Nephron (organoid): ENCODE measurements at regions not wholly inside any gene's neighbourhood (a gene's known extent, or its start where the extent isn't known, plus 50 kb on each side); places are given as distances from the start of the nearest gene placed in this dataset.
A peak's percentile ranks its signal among the peaks of the same experiment; 100 is the strongest.

Experiments used
- H3K27ac Mint-ChIP-seq, 3 experiments: 2 replicates each; pipeline ENCODE4 v1.8.0; 2020; ENCODE audit warnings: mixed read lengths in 3 of 3, mild to moderate bottlenecking in 2 of 3, moderate library complexity in 1 of 3
- H3K27me3 Mint-ChIP-seq: 2 replicates; pipeline ENCODE4 v1.8.0; 2021; ENCODE audit warnings: low read depth, mild to moderate bottlenecking, moderate library complexity, mixed read lengths
- H3K36me3 Mint-ChIP-seq: 2 replicates; pipeline ENCODE4 v1.8.0; 2020; ENCODE audit warnings: low read depth, mixed read lengths
- H3K4me1 Mint-ChIP-seq: 2 replicates; pipeline ENCODE4 v1.8.0; 2020; ENCODE audit warnings: mixed read lengths
- H3K4me3 Mint-ChIP-seq, 3 experiments: 2 replicates each; pipeline ENCODE4 v1.8.0; 2020; ENCODE audit warnings: mild to moderate bottlenecking in 3 of 3, mixed read lengths in 3 of 3, moderate library complexity in 2 of 3
- H3K9me3 Mint-ChIP-seq: 2 replicates; pipeline ENCODE4 v1.8.0; 2020; ENCODE audit warnings: mixed read lengths
- TF ChIP-seq, protein P1 (sequence below), 3 experiments: fragments of 200-600 bp; sonication (generic); IDR thresholded peaks; one replicate each; pipeline ENCODE4 v1.5.0; 2021; ENCODE audit warnings: antibody characterized with exemption in 3 of 3; ENCODE audit not compliant: unreplicated experiment in 3 of 3

DNA sequence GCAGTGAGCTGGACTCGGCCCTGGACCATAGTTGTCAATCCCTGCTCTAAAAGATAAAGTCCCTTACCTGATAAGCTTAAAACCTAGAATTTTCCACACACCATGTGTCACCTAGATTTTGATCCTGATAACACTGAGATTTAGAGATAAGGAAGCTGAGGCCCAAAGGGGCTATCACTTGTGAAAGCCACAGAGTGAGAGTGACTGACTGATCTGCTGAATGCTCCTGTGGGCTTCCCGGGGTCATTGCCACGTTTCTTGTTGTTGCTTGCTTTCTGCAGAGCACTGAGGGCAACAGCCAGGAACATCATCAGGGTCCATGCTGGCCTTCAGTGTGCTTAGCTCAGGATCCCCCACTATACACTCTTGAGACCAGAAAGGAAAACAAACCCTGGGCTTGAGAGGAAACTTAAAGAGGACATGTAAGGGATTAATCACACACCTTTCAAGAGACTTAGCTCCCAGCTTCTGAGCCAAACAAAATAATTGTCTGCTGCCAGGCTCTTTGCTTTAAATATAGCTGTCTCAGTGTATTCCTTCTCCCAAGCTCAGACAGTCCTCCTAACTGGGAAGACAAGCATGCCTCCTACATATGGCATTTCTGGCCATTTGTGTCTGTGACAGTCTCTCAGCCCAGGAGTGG, 82.6 kb upstream of the ARHGAP5 start:
- Mint-ChIP-seq H3K27me3 (peaks cover 4% of the 10 kb centered on the region), H3K27ac (peak overlapping the region; percentile 36 to 58 (median 39)), H3K9me3 (no peaks in the 10 kb centered on the region), H3K4me1 (peaks cover 69% of the 10 kb centered on the region), H3K4me3 (no peak overlapping the region), H3K36me3 (no peaks in the 10 kb centered on the region)
- TF ChIP-seq, protein P1, sequence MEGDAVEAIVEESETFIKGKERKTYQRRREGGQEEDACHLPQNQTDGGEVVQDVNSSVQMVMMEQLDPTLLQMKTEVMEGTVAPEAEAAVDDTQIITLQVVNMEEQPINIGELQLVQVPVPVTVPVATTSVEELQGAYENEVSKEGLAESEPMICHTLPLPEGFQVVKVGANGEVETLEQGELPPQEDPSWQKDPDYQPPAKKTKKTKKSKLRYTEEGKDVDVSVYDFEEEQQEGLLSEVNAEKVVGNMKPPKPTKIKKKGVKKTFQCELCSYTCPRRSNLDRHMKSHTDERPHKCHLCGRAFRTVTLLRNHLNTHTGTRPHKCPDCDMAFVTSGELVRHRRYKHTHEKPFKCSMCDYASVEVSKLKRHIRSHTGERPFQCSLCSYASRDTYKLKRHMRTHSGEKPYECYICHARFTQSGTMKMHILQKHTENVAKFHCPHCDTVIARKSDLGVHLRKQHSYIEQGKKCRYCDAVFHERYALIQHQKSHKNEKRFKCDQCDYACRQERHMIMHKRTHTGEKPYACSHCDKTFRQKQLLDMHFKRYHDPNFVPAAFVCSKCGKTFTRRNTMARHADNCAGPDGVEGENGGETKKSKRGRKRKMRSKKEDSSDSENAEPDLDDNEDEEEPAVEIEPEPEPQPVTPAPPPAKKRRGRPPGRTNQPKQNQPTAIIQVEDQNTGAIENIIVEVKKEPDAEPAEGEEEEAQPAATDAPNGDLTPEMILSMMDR (IDR thresholded peaks at IDR 0.05; ENCODE audit: unreplicated experiment in 3 of 3), result no peak

DNA sequence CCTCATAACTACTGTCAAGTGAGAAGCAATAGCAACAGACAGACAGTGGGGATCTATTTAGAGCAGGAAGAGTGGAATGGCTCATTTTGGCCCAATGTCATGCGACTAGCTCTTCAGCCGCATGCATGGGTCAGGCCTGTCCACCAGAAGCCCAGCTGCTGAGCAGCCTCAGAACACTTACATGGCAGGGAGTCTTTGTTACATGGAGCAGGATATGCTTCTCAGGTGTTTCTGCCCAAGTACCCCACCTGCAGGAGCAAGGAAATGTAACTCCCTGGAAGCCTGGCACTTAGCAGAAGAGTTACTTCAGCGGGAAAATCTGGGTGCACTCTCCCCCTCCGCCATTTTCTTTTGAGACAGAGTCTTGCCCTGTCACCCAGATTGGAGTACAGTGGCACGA, 73.5 kb upstream of the ARHGAP5 start:
- TF ChIP-seq, protein P1 (IDR thresholded peaks at IDR 0.05; ENCODE audit: unreplicated experiment in 3 of 3), result no peak
- Mint-ChIP-seq H3K36me3 (no peaks in the 10 kb centered on the region), H3K27me3 (peaks cover 16% of the 10 kb centered on the region), H3K9me3 (no peaks in the 10 kb centered on the region), H3K4me1 (peaks cover 14% of the 10 kb centered on the region), H3K27ac (no peak overlapping the region), H3K4me3 (no peak overlapping the region)

DNA sequence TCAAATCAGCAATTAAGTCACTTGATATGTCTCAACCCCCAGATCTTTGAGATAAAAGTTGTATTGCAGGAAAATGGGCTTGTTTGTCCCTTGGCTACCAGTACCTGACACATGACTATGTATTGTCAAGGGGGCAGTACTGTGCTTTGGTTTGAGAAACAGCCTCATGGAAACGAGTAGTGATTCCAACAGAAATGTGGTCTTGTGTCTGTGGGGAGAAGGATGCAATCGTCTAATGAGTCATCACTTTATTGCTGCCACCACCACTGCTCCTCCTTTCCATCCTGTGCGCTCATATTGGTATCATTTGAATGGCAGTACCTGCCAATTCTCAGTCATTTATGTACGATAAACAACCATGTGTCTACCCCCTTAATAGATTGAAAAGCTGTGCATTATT, 72.8 kb upstream of the ARHGAP5 start:
- H3K36me3 Mint-ChIP-seq, result no peaks in the 10 kb centered on the region
- H3K4me1 Mint-ChIP-seq, result peaks cover 14% of the 10 kb centered on the region
- peaks cover 16% of the 10 kb centered on the region for H3K27me3 Mint-ChIP-seq
- no peaks in the 10 kb centered on the region for H3K9me3 Mint-ChIP-seq
- H3K4me3 Mint-ChIP-seq, result no peak overlapping the region
- no peak overlapping the region for H3K27ac Mint-ChIP-seq
- TF ChIP-seq, protein P1 (IDR thresholded peaks at IDR 0.05; ENCODE audit: unreplicated experiment in 3 of 3), result no peak

DNA sequence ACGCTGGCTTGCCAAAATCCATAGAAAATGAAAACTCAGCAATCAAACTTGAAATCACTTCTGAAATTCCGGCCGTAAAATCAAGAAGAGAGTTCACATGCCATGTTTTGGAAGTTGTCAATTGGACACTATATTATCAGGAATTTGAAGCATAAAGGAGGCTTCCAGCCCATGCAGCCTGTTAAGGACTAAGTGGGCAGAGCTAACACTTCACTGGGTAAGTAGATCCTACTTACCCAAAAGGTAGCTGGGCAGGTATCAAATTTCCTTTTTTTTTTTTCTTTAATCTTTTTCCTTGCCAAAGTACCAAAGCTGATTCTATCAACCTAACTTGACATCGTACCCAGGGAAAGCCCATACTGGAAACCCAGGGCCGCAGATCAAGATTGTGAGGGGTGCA, 71.5 kb upstream of the ARHGAP5 start:
- peaks cover 16% of the 10 kb centered on the region for H3K27me3 Mint-ChIP-seq
- no peak overlapping the region for H3K4me3 Mint-ChIP-seq
- peak overlapping the region in 2 of 3 experiments; percentile 74 to 96 for H3K27ac Mint-ChIP-seq
- H3K9me3 Mint-ChIP-seq, result no peaks in the 10 kb centered on the region
- H3K36me3 Mint-ChIP-seq, result no peaks in the 10 kb centered on the region
- peaks cover 14% of the 10 kb centered on the region for H3K4me1 Mint-ChIP-seq
- TF ChIP-seq, protein P1 (IDR thresholded peaks at IDR 0.05; ENCODE audit: unreplicated experiment in 3 of 3), result no peak

DNA sequence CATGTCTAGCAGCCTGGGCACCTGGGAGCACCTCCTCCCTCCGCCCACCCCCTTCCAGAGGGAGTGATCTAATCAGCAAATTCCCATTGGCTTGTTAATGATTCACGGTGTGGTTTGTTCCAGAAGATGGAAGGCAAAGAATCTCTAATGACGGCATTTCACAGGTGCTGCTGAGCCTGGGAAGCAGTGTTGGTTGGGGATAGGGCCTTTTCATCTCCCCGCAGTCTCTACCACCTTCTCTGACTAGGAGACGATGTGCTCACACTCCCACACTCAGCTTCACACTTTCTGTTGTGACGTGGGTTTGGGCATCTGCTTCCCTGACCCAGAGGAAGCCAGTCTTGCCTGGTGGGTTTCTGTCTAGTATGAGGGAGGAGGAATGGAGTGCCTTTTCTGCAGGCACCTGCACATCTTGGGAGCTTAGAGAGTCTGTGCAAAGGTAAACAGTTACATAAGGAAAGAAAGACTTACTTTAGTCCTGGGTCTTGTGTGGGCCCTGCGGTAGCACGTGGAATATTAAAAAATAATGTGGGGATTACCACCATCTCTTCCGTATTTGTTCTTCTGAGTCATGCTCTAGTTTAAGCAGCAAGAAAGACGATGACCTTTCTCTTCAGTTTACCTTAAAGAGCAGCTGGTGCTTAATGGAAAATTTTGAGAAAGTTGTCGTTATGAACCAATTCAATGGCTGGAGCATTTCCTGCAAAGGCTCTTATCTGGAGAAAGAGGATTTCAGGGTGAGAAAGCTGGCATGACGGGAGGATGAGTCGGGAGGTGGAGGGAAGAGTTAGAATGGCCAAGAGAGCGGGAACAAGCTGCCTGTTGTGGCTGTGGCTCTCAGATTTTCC, 70.6 kb upstream of the ARHGAP5 start:
- TF ChIP-seq, protein P1 (IDR thresholded peaks at IDR 0.05; ENCODE audit: unreplicated experiment in 3 of 3), result no peak
- Mint-ChIP-seq H3K9me3 (no peaks in the 10 kb centered on the region), H3K36me3 (no peaks in the 10 kb centered on the region), H3K27ac (peak overlapping the region; percentile 74 to 96 (median 74)), H3K4me1 (peaks cover 18% of the 10 kb centered on the region), H3K27me3 (peaks cover 16% of the 10 kb centered on the region), H3K4me3 (no peak overlapping the region)
